ENCODE measurements at regions not wholly inside any gene's neighbourhood (a gene's known extent, or its start where the extent isn't known, plus 50 kb on each side); places are given as distances from the start of the nearest gene placed in this dataset.
"Not testable (repeated sequence)": the region's sequence is repeated elsewhere in the genome, so short reads cannot be mapped to it uniquely, and the experiment has no call there.

- no peak overlapping the region for H3K4me3 Mint-ChIP-seq
- no peak overlapping the region for H3K27ac Mint-ChIP-seq
Observed at GRCh38 chr18:26630596-26630995, 82.2 kb upstream of the KCTD1 start.

DNA sequence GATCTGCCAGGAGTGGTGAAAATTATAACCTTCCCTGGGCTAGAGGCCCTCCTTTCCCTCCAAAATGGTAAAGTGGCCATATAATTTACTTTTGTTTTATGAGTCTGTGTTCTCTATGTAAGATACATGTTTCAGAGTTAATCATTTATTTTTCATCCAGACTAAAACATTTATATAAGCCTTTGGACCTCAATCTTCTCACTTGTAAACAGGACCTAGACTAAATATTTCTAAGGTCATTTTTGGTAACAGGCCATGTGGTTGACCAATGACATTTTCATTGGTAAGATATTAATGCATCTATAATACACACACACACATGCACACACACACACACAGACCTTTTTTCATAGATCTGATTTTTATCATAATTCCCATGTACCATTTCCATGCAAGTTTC is 79.7 kb upstream of the KCTD1 start:
- POLR2A ChIA-PET, result interaction anchor here (1.0 kb wide), 1 partner anchor 19 kb away, joined by 4 read pairs; no protein-coding TSS in a partner anchor

More at GRCh38 chr18:26630596-26630995, 82.2 kb upstream of the KCTD1 start:
- Mint-ChIP-seq H3K27me3 (peaks cover 5 to 15% (median 9%) of the 10 kb centered on the region in 5 donors), H3K9me3 (peaks cover 0 to 10% (median 3%) of the 10 kb centered on the region in 9 donors), H3K36me3 (peaks cover 0 to 3% (median 0%) of the 10 kb centered on the region in 3 donors), H3K4me1 (no peaks in the 10 kb centered on the region)
- POLR2A ChIA-PET, result no interaction called here
- ATAC-seq (no peak), DNase-seq (no peak)

GRCh38 chr18:26624443-26624842 is 76.1 kb upstream of the KCTD1 start:
- peaks cover 0 to 38% (median 22%) of the 10 kb centered on the region in 9 donors for H3K9me3 Mint-ChIP-seq
- H3K4me3 Mint-ChIP-seq, result no peak overlapping the region
- H3K4me1 Mint-ChIP-seq, result peaks cover 0 to 2% (median 0%) of the 10 kb centered on the region in 4 donors
- no peak overlapping the region for H3K27ac Mint-ChIP-seq
- H3K36me3 Mint-ChIP-seq, result peaks cover 0 to 24% (median 6%) of the 10 kb centered on the region in 3 donors
- H3K27me3 Mint-ChIP-seq, result peaks cover 6 to 32% (median 12%) of the 10 kb centered on the region in 5 donors
- DNase-seq (no peak), ATAC-seq (no peak)
- POLR2A ChIA-PET, result no interaction called here

More for the DNA sequence above, 79.7 kb upstream of the KCTD1 start:
- Mint-ChIP-seq H3K27me3 (peaks cover 2 to 21% (median 8%) of the 10 kb centered on the region in 5 donors), H3K27ac (no peak overlapping the region), H3K4me1 (no peaks in the 10 kb centered on the region), H3K36me3 (peaks cover 0 to 24% (median 6%) of the 10 kb centered on the region in 3 donors), H3K9me3 (peaks cover 0 to 31% (median 20%) of the 10 kb centered on the region in 9 donors), H3K4me3 (no peak overlapping the region)
- no peak for ATAC-seq
- no peak for DNase-seq

DNA sequence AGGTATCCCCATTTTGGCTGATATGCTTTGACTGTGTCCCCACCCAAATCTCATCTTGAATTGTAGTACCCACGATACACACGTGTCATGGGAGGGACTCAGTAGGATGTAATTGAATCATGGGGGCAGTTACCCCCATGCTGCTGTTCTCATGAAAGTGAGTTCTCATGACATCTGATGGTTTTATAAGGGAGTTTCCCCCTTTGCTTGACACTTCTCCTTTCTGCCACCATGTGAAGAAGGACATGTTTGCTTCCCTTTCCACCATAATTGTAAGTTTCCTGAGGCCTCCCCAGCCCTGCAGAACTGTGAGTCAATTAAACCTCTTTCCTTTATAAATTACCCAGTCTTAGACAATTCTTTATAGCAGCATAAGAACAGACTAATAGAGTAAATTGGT is 75.0 kb upstream of the KCTD1 start:
- ATAC-seq, H3K27ac Mint-ChIP-seq, H3K4me1 Mint-ChIP-seq, POLR2A ChIA-PET, H3K4me3 Mint-ChIP-seq, DNase-seq: not testable (repeated sequence)
- peaks cover 0 to 24% (median 6%) of the 10 kb centered on the region in 3 donors for H3K36me3 Mint-ChIP-seq
- peaks cover 0 to 38% (median 22%) of the 10 kb centered on the region in 9 donors for H3K9me3 Mint-ChIP-seq
- peaks cover 2 to 25% (median 9%) of the 10 kb centered on the region in 5 donors for H3K27me3 Mint-ChIP-seq

DNA sequence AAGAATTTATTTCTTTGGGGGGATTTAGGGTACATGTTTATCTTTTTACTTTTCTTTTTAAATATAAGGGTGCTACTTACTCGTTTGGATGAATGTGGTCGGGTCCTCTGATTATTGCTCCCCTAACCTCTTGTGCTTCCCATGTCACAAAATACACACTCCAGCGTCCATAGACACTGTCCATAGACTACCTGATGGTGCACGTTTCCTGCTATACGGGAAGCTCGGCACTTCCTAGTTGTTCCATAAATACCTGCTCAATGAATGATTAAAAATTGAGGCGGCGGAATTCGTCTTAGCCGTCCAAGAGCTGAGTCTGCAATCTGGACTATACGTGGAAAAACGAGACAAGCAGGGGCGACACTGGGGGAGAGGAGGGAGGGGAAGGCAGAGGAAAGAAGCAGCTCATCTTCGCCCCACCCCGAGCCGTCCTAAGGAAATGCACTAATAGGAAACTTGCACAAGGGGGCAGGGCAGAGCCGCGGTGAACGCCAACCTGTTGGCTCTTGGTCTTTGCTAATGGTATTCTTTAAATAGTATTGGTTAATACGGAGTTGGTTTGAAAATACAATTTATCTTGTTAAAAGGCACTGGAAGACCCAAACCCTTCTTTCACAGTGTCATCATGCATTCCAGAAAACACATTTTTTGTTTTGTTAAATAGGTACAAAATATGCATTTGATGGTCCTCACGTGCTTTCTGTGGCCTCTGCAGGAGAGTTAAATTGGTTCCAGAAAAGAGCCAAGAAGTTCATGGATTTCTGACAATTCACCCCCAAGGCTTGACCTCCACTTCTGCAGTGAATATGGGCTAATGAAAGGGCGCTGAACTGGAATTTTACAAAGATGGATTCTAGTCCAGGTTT is 73.0 kb upstream of the KCTD1 start:
- POLR2A ChIA-PET, result no interaction called here
- H3K36me3 Mint-ChIP-seq, result peaks cover 0 to 24% (median 6%) of the 10 kb centered on the region in 3 donors
- no peak overlapping the region for H3K27ac Mint-ChIP-seq
- peak overlapping the region in 4 of 10 donors; percentile 1 to 65 (median 48) for H3K4me3 Mint-ChIP-seq
- H3K9me3 Mint-ChIP-seq, result peaks cover 0 to 38% (median 22%) of the 10 kb centered on the region in 9 donors
- H3K4me1 Mint-ChIP-seq, result peaks cover 0 to 2% (median 0%) of the 10 kb centered on the region in 4 donors
- ATAC-seq (peak in 1 of 2 donors; percentile 61), DNase-seq (no peak)
- peaks cover 2 to 22% (median 11%) of the 10 kb centered on the region in 5 donors for H3K27me3 Mint-ChIP-seq

DNA sequence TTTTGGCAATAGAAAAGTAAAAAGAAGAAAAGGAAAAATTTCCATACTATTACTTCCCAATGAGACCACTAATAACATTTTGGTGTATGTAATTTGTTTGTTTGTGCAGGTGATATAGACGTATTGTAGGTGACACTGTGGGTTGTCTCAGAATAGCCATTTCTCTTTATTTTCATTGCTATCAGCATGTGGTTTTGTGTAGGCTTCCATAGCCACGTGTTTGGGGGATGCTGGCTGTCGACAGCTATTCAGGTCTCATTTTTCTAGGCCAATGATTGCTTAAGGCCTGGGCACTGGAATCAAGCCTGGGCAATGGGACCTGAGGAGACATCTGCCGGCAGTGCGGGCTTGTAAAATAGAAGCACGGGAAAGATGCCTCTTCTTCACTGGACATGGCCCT is 71.0 kb upstream of the KCTD1 start:
- Mint-ChIP-seq H3K9me3 (peaks cover 0 to 21% (median 12%) of the 10 kb centered on the region in 9 donors), H3K27ac (no peak overlapping the region), H3K27me3 (peaks cover 4 to 22% (median 11%) of the 10 kb centered on the region in 5 donors), H3K36me3 (peaks cover 0 to 12% (median 6%) of the 10 kb centered on the region in 3 donors), H3K4me1 (peaks cover 0 to 2% (median 0%) of the 10 kb centered on the region in 4 donors), H3K4me3 (no peak overlapping the region)
- ATAC-seq (no peak), DNase-seq (no peak)
- POLR2A ChIA-PET, result no interaction called here

- no peak overlapping the region for H3K4me3 Mint-ChIP-seq
- no peak overlapping the region for H3K27ac Mint-ChIP-seq
- peaks cover 5 to 18% (median 11%) of the 10 kb centered on the region in 5 donors for H3K27me3 Mint-ChIP-seq
- ATAC-seq (no peak), DNase-seq (no peak)
- peaks cover 0 to 2% (median 0%) of the 10 kb centered on the region in 3 donors for H3K36me3 Mint-ChIP-seq
- POLR2A ChIA-PET, result no interaction called here
- peaks cover 0 to 2% (median 0%) of the 10 kb centered on the region in 4 donors for H3K4me1 Mint-ChIP-seq
- peaks cover 0 to 9% (median 3%) of the 10 kb centered on the region in 9 donors for H3K9me3 Mint-ChIP-seq
Observed at GRCh38 chr18:26618135-26618534, 69.8 kb upstream of the KCTD1 start.

DNA sequence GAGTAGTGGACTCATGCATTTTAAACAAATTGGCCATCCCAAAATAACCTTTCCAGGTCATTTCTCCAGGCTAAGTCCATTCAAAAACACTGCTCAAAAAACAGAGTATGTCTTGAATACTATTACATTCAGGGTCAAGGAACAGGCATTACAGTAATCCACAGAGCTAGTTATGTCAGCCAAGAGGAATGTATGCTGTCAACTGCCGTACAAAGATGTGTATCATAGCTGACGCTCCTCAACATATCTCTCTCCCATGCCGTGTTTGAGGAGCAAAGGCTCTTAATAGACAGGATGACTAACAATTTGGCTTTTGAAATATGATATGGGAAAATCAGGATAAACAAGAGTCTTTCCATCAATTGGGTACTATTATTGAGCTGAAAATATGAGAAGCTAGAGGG is 68.8 kb upstream of the KCTD1 start:
- H3K9me3 Mint-ChIP-seq, result peaks cover 0 to 2% (median 0%) of the 10 kb centered on the region in 9 donors
- H3K4me3 Mint-ChIP-seq, result no peak overlapping the region
- peaks cover 0 to 2% (median 0%) of the 10 kb centered on the region in 4 donors for H3K4me1 Mint-ChIP-seq
- ATAC-seq (no peak), DNase-seq (no peak)
- peaks cover 0 to 10% (median 6%) of the 10 kb centered on the region in 5 donors for H3K27me3 Mint-ChIP-seq
- H3K36me3 Mint-ChIP-seq, result no peaks in the 10 kb centered on the region
- no peak overlapping the region for H3K27ac Mint-ChIP-seq
- POLR2A ChIA-PET, result no interaction called here

DNA sequence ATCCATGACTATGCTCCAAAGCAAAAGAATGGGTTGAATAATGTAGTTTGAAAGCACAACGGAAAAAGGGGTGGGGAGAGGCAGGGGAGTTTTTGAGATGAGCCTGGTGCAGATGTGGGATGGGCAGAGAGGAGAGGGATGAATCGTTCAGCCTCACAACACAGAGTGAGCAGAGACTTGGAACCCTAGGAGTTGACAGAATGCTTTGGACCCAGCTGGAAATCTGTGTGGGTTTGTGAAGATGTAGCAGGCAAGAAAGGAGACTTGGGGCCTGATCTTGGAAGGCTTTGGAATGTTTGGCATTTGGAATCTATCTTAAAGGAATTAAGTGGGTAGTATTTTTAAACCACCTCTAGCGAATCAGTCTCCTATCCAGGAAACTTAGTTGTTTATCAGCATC is 66.0 kb upstream of the KCTD1 start:
- H3K27me3 Mint-ChIP-seq, result peaks cover 0 to 11% (median 10%) of the 10 kb centered on the region in 5 donors
- POLR2A ChIA-PET, result no interaction called here
- no peak overlapping the region for H3K4me3 Mint-ChIP-seq
- H3K9me3 Mint-ChIP-seq, result peaks cover 0 to 4% (median 0%) of the 10 kb centered on the region in 9 donors
- H3K4me1 Mint-ChIP-seq, result no peaks in the 10 kb centered on the region
- no peak for DNase-seq
- no peak overlapping the region for H3K27ac Mint-ChIP-seq
- H3K36me3 Mint-ChIP-seq, result no peaks in the 10 kb centered on the region
- no peak for ATAC-seq

Data from naive thymus-derived CD8-positive, alpha-beta T cell (primary cell).